GM12872 (cell line): ENCODE measurements at regions not wholly inside any gene's neighbourhood (a gene's known extent, or its start where the extent isn't known, plus 50 kb on each side); places are given as distances from the start of the nearest gene placed in this dataset.

ENCODE experiments used
- TF ChIP-seq, protein P1 (sequence below): IDR thresholded peaks from 3 replicates; pipeline ENCODE4 v1.5.1; 2011; ENCODE audit warnings: low read depth, mild to moderate bottlenecking, low read length, moderate library complexity; ENCODE audit not compliant: insufficient read depth

DNA sequence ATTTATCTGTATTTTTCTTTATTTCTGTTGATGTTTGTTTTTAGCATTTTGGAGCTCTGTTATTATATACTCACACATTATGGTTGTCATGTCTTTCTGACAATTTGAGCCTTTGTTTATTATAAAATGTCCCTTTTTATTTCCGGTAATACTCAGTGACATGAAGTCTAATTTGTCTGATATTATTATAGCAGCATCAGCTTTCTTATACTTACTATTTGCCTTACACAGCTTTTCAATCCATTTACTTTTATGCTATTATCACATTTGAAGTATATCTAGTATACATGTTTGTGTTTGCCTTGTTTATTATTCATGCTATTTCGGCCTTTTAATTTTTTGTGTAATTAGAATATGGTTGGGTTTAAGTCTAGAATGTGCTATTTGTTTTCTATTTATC is 430.6 kb upstream of the FANCL start:
- TF ChIP-seq, protein P1, sequence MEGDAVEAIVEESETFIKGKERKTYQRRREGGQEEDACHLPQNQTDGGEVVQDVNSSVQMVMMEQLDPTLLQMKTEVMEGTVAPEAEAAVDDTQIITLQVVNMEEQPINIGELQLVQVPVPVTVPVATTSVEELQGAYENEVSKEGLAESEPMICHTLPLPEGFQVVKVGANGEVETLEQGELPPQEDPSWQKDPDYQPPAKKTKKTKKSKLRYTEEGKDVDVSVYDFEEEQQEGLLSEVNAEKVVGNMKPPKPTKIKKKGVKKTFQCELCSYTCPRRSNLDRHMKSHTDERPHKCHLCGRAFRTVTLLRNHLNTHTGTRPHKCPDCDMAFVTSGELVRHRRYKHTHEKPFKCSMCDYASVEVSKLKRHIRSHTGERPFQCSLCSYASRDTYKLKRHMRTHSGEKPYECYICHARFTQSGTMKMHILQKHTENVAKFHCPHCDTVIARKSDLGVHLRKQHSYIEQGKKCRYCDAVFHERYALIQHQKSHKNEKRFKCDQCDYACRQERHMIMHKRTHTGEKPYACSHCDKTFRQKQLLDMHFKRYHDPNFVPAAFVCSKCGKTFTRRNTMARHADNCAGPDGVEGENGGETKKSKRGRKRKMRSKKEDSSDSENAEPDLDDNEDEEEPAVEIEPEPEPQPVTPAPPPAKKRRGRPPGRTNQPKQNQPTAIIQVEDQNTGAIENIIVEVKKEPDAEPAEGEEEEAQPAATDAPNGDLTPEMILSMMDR, result no peak

DNA sequence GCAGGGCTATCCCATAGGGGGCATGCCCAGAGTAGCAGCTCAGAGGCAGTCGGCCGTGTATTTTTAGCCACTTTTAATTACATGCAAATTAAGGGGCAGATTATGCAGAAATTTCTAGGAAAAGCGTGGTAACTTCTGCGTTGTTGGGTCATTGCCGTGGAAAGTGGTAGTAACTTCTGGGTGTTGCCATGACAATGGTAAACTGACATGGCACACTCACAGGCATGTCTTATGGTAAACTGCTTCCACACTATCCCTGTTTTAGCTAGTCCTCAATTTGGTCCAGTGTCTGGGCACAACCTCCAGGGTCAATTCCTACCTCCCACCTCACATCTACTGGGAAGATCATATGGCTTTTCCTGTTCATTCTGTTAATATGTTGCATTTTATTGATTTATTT is 428.9 kb upstream of the FANCL start:
- TF ChIP-seq, protein P1, result no peak

DNA sequence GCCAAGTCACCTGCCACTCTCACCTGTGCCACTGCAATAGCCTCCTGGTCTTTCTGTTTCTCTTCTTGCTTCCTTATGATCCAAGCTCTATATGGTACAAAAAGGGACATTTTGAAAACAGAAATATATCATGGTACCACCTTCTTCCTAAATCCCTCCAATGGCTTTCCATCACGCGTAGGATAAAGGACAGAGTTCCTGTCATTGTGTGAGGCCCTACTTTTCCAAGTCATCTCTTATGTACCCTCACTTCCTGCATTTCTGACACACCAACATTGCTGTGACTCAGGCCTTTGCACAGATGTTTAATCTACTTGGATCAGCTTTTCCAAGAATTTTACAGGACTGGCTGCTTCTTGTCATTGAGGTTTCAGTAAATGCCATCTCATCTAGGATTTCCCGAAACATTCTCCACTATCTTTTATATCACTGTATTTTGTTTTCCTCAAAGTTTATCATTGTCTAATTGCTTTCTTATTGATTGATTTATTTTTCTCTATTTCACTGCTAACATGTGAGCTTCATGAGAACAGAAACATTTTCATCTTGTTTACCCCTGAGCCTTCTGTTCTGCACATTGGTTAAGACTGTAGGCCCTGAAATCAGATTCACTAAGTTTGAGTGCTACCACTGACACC is 426.1 kb upstream of the FANCL start:
- TF ChIP-seq, protein P1, result no peak

- TF ChIP-seq, protein P1, result no peak
These were observed 425.3 kb upstream of the FANCL start for GRCh38 chr2:58666323-58666970.

- TF ChIP-seq, protein P1, result no peak
These were observed 424.0 kb upstream of the FANCL start for GRCh38 chr2:58665154-58665553.

GRCh38 chr2:58664523-58665151 is 423.5 kb upstream of the FANCL start:
- TF ChIP-seq, protein P1, result no peak

- TF ChIP-seq, protein P1, result no peak
These were observed 418.9 kb upstream of the FANCL start for GRCh38 chr2:58660046-58660445.
